ENCODE measurements at regions not wholly inside any gene's neighbourhood (a gene's known extent, or its start where the extent isn't known, plus 50 kb on each side); places are given as distances from the start of the nearest gene placed in this dataset.

GRCh38 chr3:96039632-96040031 is 774.8 kb upstream of the EPHA6 start:
- DNase-seq: no peak

GRCh38 chr3:96059301-96059700 is 755.1 kb upstream of the EPHA6 start:
- DNase-seq: no peak

GRCh38 chr3:96069065-96069464 is 745.3 kb upstream of the EPHA6 start:
- DNase-seq: no peak

- no peak for DNase-seq
These were observed 743.7 kb upstream of the EPHA6 start for GRCh38 chr3:96070678-96071077.

GRCh38 chr3:96071097-96071496 is 743.3 kb upstream of the EPHA6 start:
- no peak for DNase-seq

GRCh38 chr3:96072226-96072625 is 742.2 kb upstream of the EPHA6 start:
- DNase-seq: no peak

GRCh38 chr3:96083610-96084009 is 730.8 kb upstream of the EPHA6 start:
- DNase-seq: no peak

- no peak for DNase-seq
These were observed 728.4 kb upstream of the EPHA6 start for GRCh38 chr3:96086018-96086417.

- DNase-seq: no peak
These were observed 713.3 kb upstream of the EPHA6 start for GRCh38 chr3:96101006-96101560.

- DNase-seq: no peak
These were observed 707.7 kb upstream of the EPHA6 start for GRCh38 chr3:96106701-96107100.
